ENCODE measurements at regions not wholly inside any gene's neighbourhood (a gene's known extent, or its start where the extent isn't known, plus 50 kb on each side); places are given as distances from the start of the nearest gene placed in this dataset.

- DNase-seq (ENCODE audit: low read depth), result no peak
Measured at GRCh38 chr14:95442016-95442632, 74.3 kb downstream of the SYNE3 start.

DNA sequence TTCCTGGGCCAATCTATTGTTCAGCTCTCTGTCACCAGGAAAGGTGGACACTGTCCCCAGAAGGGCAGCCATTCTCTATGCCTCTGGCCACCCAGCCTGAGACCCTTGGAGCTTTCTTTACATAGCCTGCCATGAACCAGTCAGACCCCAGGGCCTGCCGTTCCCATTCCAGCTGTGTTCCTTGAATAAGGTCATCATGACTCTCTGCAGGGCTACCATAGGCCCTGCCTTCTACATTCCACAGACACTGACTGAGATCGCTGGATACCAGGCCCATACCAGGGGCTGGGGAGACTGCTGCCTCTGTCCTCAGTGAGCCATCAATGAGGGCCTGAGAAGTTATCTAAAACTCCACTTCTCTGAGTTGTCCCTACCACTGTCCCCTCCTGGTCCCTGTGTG is 75.5 kb downstream of the SYNE3 start:
- DNase-seq (ENCODE audit: low read depth), result no peak

- DNase-seq (ENCODE audit: low read depth), result no peak
Measured at GRCh38 chr14:95440496-95440895, 76.0 kb downstream of the SYNE3 start.

DNA sequence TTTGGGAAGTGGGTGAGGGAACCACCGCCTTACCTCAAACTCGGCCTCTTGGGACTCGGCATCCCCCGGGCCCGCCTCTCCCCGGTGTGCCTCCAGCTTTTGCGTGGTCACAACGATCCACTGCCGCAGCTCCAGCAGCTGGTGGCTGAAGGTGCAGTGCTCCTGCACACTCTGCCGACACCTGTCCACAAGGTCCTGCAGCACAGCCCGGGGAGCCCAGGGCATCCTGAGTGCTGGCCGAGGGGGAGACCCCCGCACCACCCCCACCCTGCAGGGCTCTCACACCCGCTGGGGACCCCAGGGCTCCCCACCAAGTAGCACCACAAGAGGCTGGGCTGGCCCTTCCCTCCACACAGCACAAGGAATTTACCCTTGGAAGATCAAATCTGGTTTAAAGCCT is 76.6 kb downstream of the SYNE3 start:
- DNase-seq (ENCODE audit: low read depth), result no peak

- DNase-seq (ENCODE audit: low read depth), result no peak
Measured at GRCh38 chr14:95437715-95438114, 78.7 kb downstream of the SYNE3 start.

- no peak for DNase-seq (ENCODE audit: low read depth)
Measured at GRCh38 chr14:95436354-95436753, 80.1 kb downstream of the SYNE3 start.

DNA sequence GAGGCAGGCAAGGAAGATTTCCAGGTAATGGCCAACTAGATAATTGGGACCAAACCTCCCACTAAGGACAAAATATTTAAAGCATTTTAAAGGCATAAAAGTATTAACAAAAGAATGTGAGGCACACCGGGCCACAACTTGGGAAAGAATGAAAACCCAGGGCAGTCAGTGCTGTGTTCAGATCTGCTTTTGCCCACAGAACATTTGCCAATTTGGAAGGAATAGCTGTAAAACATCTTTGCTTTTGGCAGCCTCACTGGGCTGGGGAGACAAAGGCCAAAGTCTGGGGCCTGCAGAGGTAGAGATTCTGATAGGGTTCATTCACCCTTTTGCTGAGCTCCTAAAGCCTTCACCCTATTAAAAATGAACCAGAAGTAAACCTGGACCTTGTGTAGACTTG is 82.3 kb downstream of the SYNE3 start:
- no peak for DNase-seq (ENCODE audit: low read depth)

- DNase-seq (ENCODE audit: low read depth), result no peak
Measured at GRCh38 chr14:95433094-95433478, 83.4 kb downstream of the SYNE3 start.

GRCh38 chr14:95432144-95433093 is 84.0 kb downstream of the SYNE3 start:
- DNase-seq (ENCODE audit: low read depth), result no peak

GRCh38 chr14:95431199-95432143 is 85.0 kb downstream of the SYNE3 start:
- DNase-seq (ENCODE audit: low read depth), result no peak

GRCh38 chr14:95428557-95428956 is 87.9 kb downstream of the SYNE3 start:
- no peak for DNase-seq (ENCODE audit: low read depth)

DNA sequence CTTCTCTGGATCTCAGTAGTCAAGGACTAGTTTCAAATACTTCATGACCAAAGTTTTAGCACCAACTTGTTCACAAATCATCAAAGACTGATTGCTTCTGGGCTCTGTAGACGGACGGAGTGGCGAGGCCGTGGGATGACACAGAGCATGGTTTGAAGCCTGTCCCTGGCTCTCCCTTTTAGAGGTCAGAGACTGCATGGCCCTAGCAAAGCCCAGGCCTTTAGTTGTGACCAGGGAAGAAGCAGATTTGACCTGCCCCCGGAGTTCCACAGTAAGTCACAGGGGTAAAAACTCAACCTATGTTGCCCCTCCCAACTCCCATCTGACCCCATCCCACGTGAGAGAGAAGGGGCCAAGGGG is 90.4 kb downstream of the SYNE3 start:
- DNase-seq (ENCODE audit: low read depth), result no peak

- no peak for DNase-seq (ENCODE audit: low read depth)
Measured at GRCh38 chr14:95425369-95426115, 90.9 kb downstream of the SYNE3 start.

- DNase-seq (ENCODE audit: low read depth), result no peak
Measured at GRCh38 chr14:95424529-95424928, 91.9 kb downstream of the SYNE3 start.

- no peak for DNase-seq (ENCODE audit: low read depth)
Measured at GRCh38 chr14:95421741-95422140, 94.7 kb downstream of the SYNE3 start.

DNA sequence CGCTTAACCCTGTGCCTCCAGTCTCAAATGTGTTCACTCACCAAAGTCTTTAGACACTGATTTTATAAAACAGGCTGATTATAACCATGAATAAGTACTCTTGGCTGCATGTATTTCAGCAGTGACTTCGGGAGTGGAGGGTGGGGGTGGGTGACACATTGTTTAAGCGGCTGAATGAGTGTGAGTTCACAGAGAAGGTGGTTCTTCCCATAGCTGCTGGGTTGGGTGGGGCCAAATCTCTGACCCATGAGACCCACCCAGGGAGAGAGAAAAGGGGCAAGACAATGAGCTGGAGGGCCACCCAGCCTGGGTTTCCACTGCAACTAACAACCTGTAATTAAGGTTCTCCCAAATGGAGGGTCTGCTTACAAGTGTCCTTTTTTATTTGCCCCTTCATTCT is 96.4 kb downstream of the SYNE3 start:
- DNase-seq (ENCODE audit: low read depth), result no peak

- DNase-seq (ENCODE audit: low read depth), result no peak
Measured at GRCh38 chr14:95419569-95419968, 96.9 kb downstream of the SYNE3 start.

DNA sequence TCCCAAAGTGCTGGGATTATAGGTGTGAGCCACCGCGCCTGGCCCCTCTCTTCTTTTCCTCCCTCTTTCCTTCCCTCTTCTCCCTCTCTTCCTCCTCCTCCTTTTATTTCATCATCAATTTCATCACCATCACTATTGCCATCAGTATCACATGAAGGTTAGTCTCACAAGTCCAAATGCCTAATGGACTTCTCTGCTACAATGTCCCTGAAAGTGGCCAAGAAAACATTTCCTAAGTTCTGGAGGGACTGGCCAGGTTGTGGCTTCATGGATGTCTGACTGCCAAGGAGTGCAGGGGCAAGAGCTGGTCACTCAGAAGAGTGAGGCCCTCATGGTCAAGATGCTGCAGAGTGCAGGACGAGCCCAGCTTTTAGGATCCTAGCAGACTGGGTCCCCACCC is 97.6 kb downstream of the SYNE3 start:
- no peak for DNase-seq (ENCODE audit: low read depth)

GRCh38 chr14:95417492-95417891 is 97.8 kb upstream of the CLMN start:
- no peak for DNase-seq (ENCODE audit: low read depth)

- no peak for DNase-seq (ENCODE audit: low read depth)
Measured at GRCh38 chr14:95415993-95416392, 96.3 kb upstream of the CLMN start.

DNA sequence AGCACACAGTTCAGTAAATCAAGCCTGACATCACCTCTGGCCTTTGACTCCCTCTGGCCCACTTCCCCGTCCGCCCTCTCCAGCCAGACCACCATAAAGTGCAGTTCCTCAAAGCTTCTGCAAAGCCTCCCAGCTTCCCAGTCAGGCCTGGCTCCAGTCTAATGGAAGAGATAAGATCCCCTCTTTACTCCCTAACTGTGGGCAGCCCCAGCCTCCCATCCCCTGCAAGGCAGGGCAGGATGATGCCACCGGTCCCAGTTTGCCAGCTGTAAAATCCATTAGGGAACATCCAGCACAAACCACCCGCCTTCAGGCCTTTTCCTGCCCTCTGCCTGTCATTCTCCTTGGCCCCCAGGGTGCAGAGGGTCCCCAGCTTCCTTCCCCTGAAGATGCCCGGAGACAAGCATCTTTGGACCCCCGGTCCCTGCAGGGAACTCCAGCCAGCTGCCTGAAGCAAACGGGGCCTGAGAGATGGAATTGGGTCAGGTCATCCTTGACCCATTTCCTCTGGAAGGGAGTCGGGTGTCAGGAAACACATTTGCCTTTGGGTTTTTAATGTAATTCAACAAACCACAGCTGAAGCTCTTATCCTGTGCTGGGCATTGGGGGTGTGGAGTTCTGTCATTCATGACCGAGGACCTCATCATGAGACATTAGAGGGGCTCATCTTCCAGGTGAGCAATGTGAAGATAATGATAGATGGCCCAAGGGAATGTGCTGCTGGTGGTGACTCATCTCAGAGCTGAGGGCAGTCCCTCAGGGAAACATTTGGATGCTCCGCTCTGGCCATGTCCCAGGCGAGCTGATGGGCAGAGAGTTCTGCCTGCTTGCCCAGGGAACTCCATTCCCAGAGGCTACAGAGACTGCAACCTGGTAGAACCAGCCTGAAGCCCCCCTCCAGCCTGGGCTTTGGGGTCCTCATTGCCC is 93.8 kb upstream of the CLMN start:
- no peak for DNase-seq (ENCODE audit: low read depth)

Measured in activated T-cell treated with anti-CD3 and anti-CD28 coated beads for 24 hours (primary cell).